H9 (cell line): ENCODE measurements at regions not wholly inside any gene's neighbourhood (a gene's known extent, or its start where the extent isn't known, plus 50 kb on each side); places are given as distances from the start of the nearest gene placed in this dataset.

Experiments
- DNase-seq: peaks from one replicate; pipeline ENCODE4 v3.0.0-alpha.2; 2017
- H2AFZ ChIP-seq: one replicate; pipeline ENCODE4 v1.6.1; 2013; ENCODE audit warnings: mild to moderate bottlenecking, low read length, control low read depth, moderate library complexity
- H2AK5ac ChIP-seq: 2 replicates; pipeline ENCODE4 v1.6.1; 2013; ENCODE audit warnings: low read length, control low read depth, mixed read lengths; ENCODE audit not compliant: insufficient read length
- H2BK120ac ChIP-seq: one replicate; pipeline ENCODE4 v1.6.1; 2013; ENCODE audit warnings: low read depth, mild to moderate bottlenecking, low read length, control low read depth, inconsistent platforms; ENCODE audit not compliant: poor library complexity, severe bottlenecking
- H2BK12ac ChIP-seq: 2 replicates; pipeline ENCODE4 v1.6.1; 2013; ENCODE audit warnings: low read length, control low read depth, mixed read lengths, low read depth; ENCODE audit not compliant: insufficient read length
- H2BK15ac ChIP-seq: 2 replicates; pipeline ENCODE4 v1.6.1; 2013; ENCODE audit warnings: low read depth, low read length, control low read depth
- H2BK20ac ChIP-seq: one replicate; pipeline ENCODE4 v1.6.1; 2013; ENCODE audit warnings: low read depth, mild to moderate bottlenecking, low read length, control low read depth, inconsistent platforms; ENCODE audit not compliant: poor library complexity, severe bottlenecking
- H2BK5ac ChIP-seq: 2 replicates; pipeline ENCODE4 v1.6.1; 2013; ENCODE audit warnings: low read length, control low read depth, mixed read lengths; ENCODE audit not compliant: insufficient read length
- H3K14ac ChIP-seq: 2 replicates; pipeline ENCODE4 v1.6.1; 2013; ENCODE audit warnings: low read length, control low read depth; ENCODE audit not compliant: insufficient read depth
- H3K18ac ChIP-seq: 2 replicates; pipeline ENCODE4 v1.6.1; 2013; ENCODE audit warnings: low read depth, mild to moderate bottlenecking, mixed read lengths, low read length, control low read depth; ENCODE audit not compliant: insufficient read length
- H3K23ac ChIP-seq: 2 replicates; pipeline ENCODE4 v1.6.1; 2013; ENCODE audit warnings: low read length, control low read depth, mixed read lengths, low read depth; ENCODE audit not compliant: insufficient read length
- H3K23me2 ChIP-seq: 2 replicates; pipeline ENCODE4 v1.6.1; 2013; ENCODE audit warnings: low read depth, mild to moderate bottlenecking, mixed read lengths, low read length, control low read depth; ENCODE audit not compliant: insufficient read length, poor library complexity, severe bottlenecking
- H3K27ac ChIP-seq: 2 replicates; pipeline ENCODE4 v1.5.1; 2013; ENCODE audit warnings: low read length, control low read depth, mixed read lengths, low read depth; ENCODE audit not compliant: insufficient read length
- H3K27me3 ChIP-seq: 2 replicates; pipeline ENCODE4 v1.6.1; 2013; ENCODE audit warnings: low read length, control low read depth, inconsistent platforms; ENCODE audit not compliant: insufficient read depth
- H3K4ac ChIP-seq: 2 replicates; pipeline ENCODE4 v1.6.1; 2013; ENCODE audit warnings: low read depth, mild to moderate bottlenecking, control low read depth, inconsistent platforms, low read length, moderate library complexity
- H3K4me1 ChIP-seq: 2 replicates; pipeline ENCODE4 v1.6.1; 2013; ENCODE audit warnings: low read length, control low read depth, inconsistent platforms; ENCODE audit not compliant: insufficient read depth
- H3K4me2 ChIP-seq: 2 replicates; pipeline ENCODE4 v1.6.1; 2013; ENCODE audit warnings: low read length, control low read depth, mixed read lengths; ENCODE audit not compliant: insufficient read length, insufficient read depth
- H3K56ac ChIP-seq: 2 replicates; pipeline ENCODE4 v1.6.1; 2013; ENCODE audit warnings: low read depth, mild to moderate bottlenecking, mixed read lengths, low read length, control low read depth; ENCODE audit not compliant: insufficient read length
- H3K79me1 ChIP-seq: 2 replicates; pipeline ENCODE4 v1.6.1; 2013; ENCODE audit warnings: low read depth, mild to moderate bottlenecking, moderate library complexity, low read length, control low read depth, inconsistent platforms; ENCODE audit not compliant: insufficient read depth, poor library complexity, severe bottlenecking
- H3K79me2 ChIP-seq: 2 replicates; pipeline ENCODE4 v1.6.1; 2013; ENCODE audit warnings: low read length, control low read depth, inconsistent platforms; ENCODE audit not compliant: insufficient read depth
- H3K9ac ChIP-seq: 2 replicates; pipeline ENCODE4 v1.6.1; 2013; ENCODE audit warnings: low read length, control low read depth, mixed read lengths; ENCODE audit not compliant: insufficient read length; ENCODE audit errors: extremely low read depth
- H3K9me3 ChIP-seq: one replicate; pipeline ENCODE4 v1.6.1; 2013; ENCODE audit warnings: low read depth, low read length, inconsistent platforms; ENCODE audit not compliant: control insufficient read depth
- H3T11ph ChIP-seq: one replicate; pipeline ENCODE4 v1.6.1; 2013; ENCODE audit warnings: mild to moderate bottlenecking, low read length, control low read depth, inconsistent platforms
- H4K20me1 ChIP-seq: one replicate; pipeline ENCODE4 v1.6.1; 2013; ENCODE audit not compliant: control insufficient read depth, insufficient read length, insufficient read depth
- H4K5ac ChIP-seq: 2 replicates; pipeline ENCODE4 v1.6.1; 2013; ENCODE audit warnings: low read depth, mild to moderate bottlenecking, mixed read lengths, low read length, control low read depth; ENCODE audit not compliant: insufficient read length
- H4K8ac ChIP-seq: replicated peaks from 2 replicates; pipeline ENCODE4 v1.6.1; 2013; ENCODE audit warnings: low read length, control low read depth, mixed read lengths, low read depth; ENCODE audit not compliant: insufficient read length
- H4K91ac ChIP-seq: 2 replicates; pipeline ENCODE4 v1.6.1; 2013; ENCODE audit warnings: low read depth, mild to moderate bottlenecking, moderate library complexity, mixed read lengths, low read length, control low read depth; ENCODE audit not compliant: insufficient read length
- H3K27ac Mint-ChIP-seq, 3 experiments: 2 replicates in 2 of 3; 3 replicates in 1 of 3; pipeline ENCODE4 v1.8.0; 2020 to 2021; ENCODE audit warnings: mixed read lengths in 3 of 3, mild to moderate bottlenecking in 1 of 3, moderate library complexity in 1 of 3
- H3K27me3 Mint-ChIP-seq: 2 replicates; pipeline ENCODE4 v1.8.0; 2021; ENCODE audit warnings: low read depth, mild to moderate bottlenecking, moderate library complexity, mixed read lengths
- H3K36me3 Mint-ChIP-seq, 3 experiments: 2 replicates in 2 of 3; 3 replicates in 1 of 3; pipeline ENCODE4 v1.8.0; 2020 to 2021; ENCODE audit warnings: low read depth in 3 of 3, mixed read lengths in 3 of 3; ENCODE audit not compliant: insufficient read depth in 1 of 3
- H3K4me1 Mint-ChIP-seq, 2 experiments: 2 replicates each; pipeline ENCODE4 v1.8.0; 2020; ENCODE audit warnings: mixed read lengths in 2 of 2
- H3K4me3 Mint-ChIP-seq, 2 experiments: 2 replicates in 1 of 2; 3 replicates in 1 of 2; pipeline ENCODE4 v1.8.0; 2020 to 2021; ENCODE audit warnings: mild to moderate bottlenecking in 2 of 2, mixed read lengths in 2 of 2, moderate library complexity in 1 of 2
- H3K9me3 Mint-ChIP-seq, 2 experiments: 2 replicates in 1 of 2; 3 replicates in 1 of 2; pipeline ENCODE4 v1.8.0; 2020; ENCODE audit warnings: mild to moderate bottlenecking in 2 of 2, mixed read lengths in 2 of 2, moderate library complexity in 1 of 2
- CTCF ChIP-seq: fragments of 200-600 bp; sonication (generic); conservative IDR thresholded peaks from 3 replicates; pipeline ENCODE4 v1.8.0; 2021; ENCODE audit warnings: antibody characterized with exemption, mild to moderate bottlenecking
- WGBS: extraction: QIAGEN DNeasy Blood & Tissue Kit; methylation state at CpG from one replicate; pipeline ENCODE4 v1.1.7; 2013; ENCODE audit warnings: missing lambda C conversion rate, low lambda C conversion rate, mixed read lengths; ENCODE audit not compliant: insufficient read length; ENCODE audit errors: extremely low coverage; 5-methylcytosine and 5-hydroxymethylcytosine counted together

GRCh38 chr5:152956943-152957613 lies 533.4 kb upstream of the GRIA1 start:
- Histone ChIP-seq H2BK20ac (no peak overlapping the region), H4K20me1 (no peaks in the 10 kb centered on the region), H3K56ac (no peak overlapping the region), H3K27ac (no peak overlapping the region), H3K14ac (no peak overlapping the region), H3T11ph (no peak overlapping the region), H3K4me2 (no peak overlapping the region), H3K9me3 (no peaks in the 10 kb centered on the region), H3K18ac (no peak overlapping the region), H2BK120ac (no peak overlapping the region), H4K91ac (no peak overlapping the region), H3K79me1 (no peaks in the 10 kb centered on the region), H3K79me2 (no peaks in the 10 kb centered on the region), H3K23ac (no peak overlapping the region), H2AFZ (no peak overlapping the region), H3K4ac (no peak overlapping the region), H2BK12ac (no peak overlapping the region), H4K5ac (no peak overlapping the region), H3K4me1 (no peaks in the 10 kb centered on the region), H3K9ac (no peak overlapping the region), H2BK15ac (no peak overlapping the region), H2BK5ac (no peak overlapping the region), H4K8ac (no peak overlapping the region), H3K23me2 (no peaks in the 10 kb centered on the region), H3K27me3 (no peaks in the 10 kb centered on the region), H2AK5ac (no peak overlapping the region)
- no peaks in the 10 kb centered on the region for H3K36me3 Mint-ChIP-seq
- no peak overlapping the region for H3K27ac Mint-ChIP-seq
- no peaks in the 10 kb centered on the region for H3K27me3 Mint-ChIP-seq
- no peak for DNase-seq
- H3K9me3 Mint-ChIP-seq: no peaks in the 10 kb centered on the region
- no peak for TF ChIP-seq CTCF
- H3K4me3 Mint-ChIP-seq: no peak overlapping the region
- no peaks in the 10 kb centered on the region for H3K4me1 Mint-ChIP-seq
- WGBS: no CpG with 5 or more reads among the region's 2 CpGs
